Osteoblast (primary cell): ENCODE measurements at regions not wholly inside any gene's neighbourhood (a gene's known extent, or its start where the extent isn't known, plus 50 kb on each side); places are given as distances from the start of the nearest gene placed in this dataset.
A peak's percentile ranks its signal among the peaks of the same experiment; 100 is the strongest.

Experiments used
- DNase-seq: peaks from one replicate; pipeline ENCODE4 v3.0.0; 2011; ENCODE audit warnings: low spot score, mixed read lengths; ENCODE audit not compliant: insufficient read length; ENCODE audit errors: missing footprints
- H2AFZ ChIP-seq: 2 replicates; pipeline ENCODE4 v1.6.0; 2011; ENCODE audit warnings: mild to moderate bottlenecking, low read length
- H3K27ac ChIP-seq: 2 replicates; pipeline ENCODE4 v1.5.1; 2011; ENCODE audit warnings: mild to moderate bottlenecking, low read depth, low read length, moderate library complexity
- H3K27me3 ChIP-seq: 2 replicates; pipeline ENCODE4 v1.6.0; 2012; ENCODE audit warnings: mild to moderate bottlenecking, control low read depth, inconsistent platforms, low read length, moderate library complexity; ENCODE audit not compliant: insufficient read depth
- H3K36me3 ChIP-seq: 2 replicates; pipeline ENCODE4 v1.5.1; 2011; ENCODE audit warnings: mild to moderate bottlenecking, low read length, control low read depth, moderate library complexity; ENCODE audit not compliant: insufficient read depth
- H3K4me1 ChIP-seq: 2 replicates; pipeline ENCODE4 v1.5.1; 2011; ENCODE audit warnings: mild to moderate bottlenecking, low read length, control low read depth, moderate library complexity; ENCODE audit not compliant: insufficient read depth
- H3K4me2 ChIP-seq: 2 replicates; pipeline ENCODE4 v1.6.0; 2011; ENCODE audit warnings: mild to moderate bottlenecking, low read length; ENCODE audit not compliant: insufficient read depth
- H3K4me3 ChIP-seq: fragments of 200-600 bp; sonication (generic); 3 replicates; pipeline ENCODE4 v1.5.1; 2012; ENCODE audit warnings: mild to moderate bottlenecking, low read length, inconsistent platforms; ENCODE audit not compliant: insufficient read depth
- H3K79me2 ChIP-seq: 2 replicates; pipeline ENCODE4 v1.6.0; 2012; ENCODE audit warnings: mild to moderate bottlenecking, low read length, control low read depth, inconsistent platforms; ENCODE audit not compliant: insufficient read depth
- H3K9me3 ChIP-seq: 2 replicates; pipeline ENCODE4 v1.5.1; 2011; ENCODE audit warnings: low read depth, low read length, control low read depth
- H4K20me1 ChIP-seq: 2 replicates; pipeline ENCODE4 v1.6.0; 2012; ENCODE audit warnings: mild to moderate bottlenecking, low read length, control low read depth; ENCODE audit not compliant: insufficient read depth
- CTCF ChIP-seq: IDR thresholded peaks from 2 replicates; pipeline ENCODE4 v1.5.1; 2011; ENCODE audit warnings: mild to moderate bottlenecking, low read depth, low read length, moderate library complexity; ENCODE audit errors: extremely low read depth

GRCh38 chr17:72215928-72216327, 95.1 kb downstream of the SOX9 start:
- Histone ChIP-seq H3K4me2 (no peak overlapping the region), H3K9me3 (no peaks in the 10 kb centered on the region), H3K27ac (no peak overlapping the region), H3K79me2 (no peaks in the 10 kb centered on the region), H2AFZ (no peak overlapping the region), H3K4me3 (no peak overlapping the region), H3K4me1 (no peaks in the 10 kb centered on the region), H3K36me3 (no peaks in the 10 kb centered on the region), H4K20me1 (no peaks in the 10 kb centered on the region), H3K27me3 (peaks cover 47% of the 10 kb centered on the region)
- no peak for DNase-seq
- TF ChIP-seq CTCF = no peak

- Histone ChIP-seq H3K27ac (no peak overlapping the region), H3K9me3 (no peaks in the 10 kb centered on the region), H3K4me1 (no peaks in the 10 kb centered on the region), H3K36me3 (no peaks in the 10 kb centered on the region), H4K20me1 (no peaks in the 10 kb centered on the region), H3K4me3 (no peak overlapping the region), H3K79me2 (no peaks in the 10 kb centered on the region), H3K27me3 (peaks cover 51% of the 10 kb centered on the region), H2AFZ (no peak overlapping the region), H3K4me2 (no peak overlapping the region)
- TF ChIP-seq CTCF = no peak
- DNase-seq = no peak
These were observed 98.5 kb downstream of the SOX9 start for GRCh38 chr17:72219137-72219823.

- Histone ChIP-seq H3K9me3 (no peaks in the 10 kb centered on the region), H3K79me2 (no peaks in the 10 kb centered on the region), H3K36me3 (no peaks in the 10 kb centered on the region), H4K20me1 (no peaks in the 10 kb centered on the region), H3K4me2 (no peak overlapping the region), H3K4me1 (no peaks in the 10 kb centered on the region), H3K4me3 (peak overlapping the region; percentile 28), H2AFZ (no peak overlapping the region), H3K27ac (no peak overlapping the region), H3K27me3 (peaks cover 51% of the 10 kb centered on the region)
- no peak for TF ChIP-seq CTCF
- no peak for DNase-seq
These were observed 99.1 kb downstream of the SOX9 start for GRCh38 chr17:72219824-72220493.

GRCh38 chr17:72222661-72223380, 102.0 kb downstream of the SOX9 start:
- Histone ChIP-seq H3K4me3 (no peak overlapping the region), H4K20me1 (no peaks in the 10 kb centered on the region), H3K27ac (no peak overlapping the region), H3K4me1 (no peaks in the 10 kb centered on the region), H3K79me2 (no peaks in the 10 kb centered on the region), H2AFZ (no peak overlapping the region), H3K9me3 (no peaks in the 10 kb centered on the region), H3K4me2 (no peak overlapping the region), H3K36me3 (no peaks in the 10 kb centered on the region), H3K27me3 (peaks cover 41% of the 10 kb centered on the region)
- no peak for DNase-seq
- no peak for TF ChIP-seq CTCF
